Activated naive CD8-positive, alpha-beta T cell (primary cell): ENCODE measurements at regions not wholly inside any gene's neighbourhood (a gene's known extent, or its start where the extent isn't known, plus 50 kb on each side); places are given as distances from the start of the nearest gene placed in this dataset.
"Not testable (repeated sequence)": the region's sequence is repeated elsewhere in the genome, so short reads cannot be mapped to it uniquely, and the experiment has no call there.

Experiments
- H3K27ac Mint-ChIP-seq: one replicate; pipeline ENCODE4 v1.8.0; 2021; ENCODE audit warnings: mixed read lengths
- H3K27me3 Mint-ChIP-seq: one replicate; pipeline ENCODE4 v1.8.0; 2021; ENCODE audit warnings: mixed read lengths
- H3K36me3 Mint-ChIP-seq: one replicate; pipeline ENCODE4 v1.8.0; 2021; ENCODE audit warnings: mixed read lengths
- H3K4me1 Mint-ChIP-seq: one replicate; pipeline ENCODE4 v1.8.0; 2021; ENCODE audit warnings: low read depth, mixed read lengths
- H3K4me3 Mint-ChIP-seq: one replicate; pipeline ENCODE4 v1.8.0; 2021; ENCODE audit warnings: mild to moderate bottlenecking, mixed read lengths
- H3K9me3 Mint-ChIP-seq: one replicate; pipeline ENCODE4 v1.8.0; 2021; ENCODE audit warnings: low read depth, mixed read lengths

- Mint-ChIP-seq H3K36me3 (no peaks in the 10 kb centered on the region), H3K4me1 (no peaks in the 10 kb centered on the region)
These were observed 75.3 kb upstream of the COL5A1 start for GRCh38 chr9:134566196-134566847.

GRCh38 chr9:134566936-134567335 lies 74.7 kb upstream of the COL5A1 start:
- Mint-ChIP-seq H3K4me3 (no peak overlapping the region), H3K36me3 (no peaks in the 10 kb centered on the region), H3K27me3 (no peaks in the 10 kb centered on the region), H3K27ac (no peak overlapping the region), H3K9me3 (peaks cover 4% of the 10 kb centered on the region), H3K4me1 (no peaks in the 10 kb centered on the region)

More at GRCh38 chr9:134566196-134566847, 75.3 kb upstream of the COL5A1 start:
- no peak overlapping the region for H3K4me3 Mint-ChIP-seq
- peaks cover 4% of the 10 kb centered on the region for H3K9me3 Mint-ChIP-seq
- no peak overlapping the region for H3K27ac Mint-ChIP-seq
- H3K27me3 Mint-ChIP-seq, result no peaks in the 10 kb centered on the region

- Mint-ChIP-seq H3K27me3 (no peaks in the 10 kb centered on the region), H3K36me3 (no peaks in the 10 kb centered on the region), H3K4me3 (no peak overlapping the region), H3K4me1 (no peaks in the 10 kb centered on the region), H3K9me3 (peaks cover 4% of the 10 kb centered on the region), H3K27ac (no peak overlapping the region)
These were observed 73.5 kb upstream of the COL5A1 start for GRCh38 chr9:134568116-134568515.

- Mint-ChIP-seq H3K4me1 (no peaks in the 10 kb centered on the region), H3K4me3 (no peak overlapping the region), H3K9me3 (peaks cover 4% of the 10 kb centered on the region), H3K27ac (no peak overlapping the region), H3K27me3 (no peaks in the 10 kb centered on the region), H3K36me3 (no peaks in the 10 kb centered on the region)
These were observed 72.8 kb upstream of the COL5A1 start for GRCh38 chr9:134568811-134569210.

- Mint-ChIP-seq H3K27me3 (no peaks in the 10 kb centered on the region), H3K4me3 (no peak overlapping the region), H3K36me3 (no peaks in the 10 kb centered on the region), H3K27ac (no peak overlapping the region), H3K4me1 (no peaks in the 10 kb centered on the region), H3K9me3 (peaks cover 4% of the 10 kb centered on the region)
These were observed 72.0 kb upstream of the COL5A1 start for GRCh38 chr9:134569626-134570025.

- Mint-ChIP-seq H3K36me3 (no peaks in the 10 kb centered on the region), H3K27me3 (no peaks in the 10 kb centered on the region), H3K9me3 (peaks cover 4% of the 10 kb centered on the region), H3K4me3 (no peak overlapping the region), H3K27ac (peak overlapping the region; percentile 18), H3K4me1 (no peaks in the 10 kb centered on the region)
These were observed 71.4 kb upstream of the COL5A1 start for GRCh38 chr9:134570151-134570621.

- Mint-ChIP-seq H3K27me3 (no peaks in the 10 kb centered on the region), H3K9me3 (peaks cover 4% of the 10 kb centered on the region), H3K4me3 (no peak overlapping the region), H3K4me1 (no peaks in the 10 kb centered on the region), H3K27ac (no peak overlapping the region), H3K36me3 (no peaks in the 10 kb centered on the region)
These were observed 70.8 kb upstream of the COL5A1 start for GRCh38 chr9:134570711-134571325.

- Mint-ChIP-seq H3K4me1 (no peaks in the 10 kb centered on the region), H3K4me3 (no peak overlapping the region), H3K36me3 (no peaks in the 10 kb centered on the region), H3K27me3 (no peaks in the 10 kb centered on the region), H3K27ac (no peak overlapping the region), H3K9me3 (peaks cover 4% of the 10 kb centered on the region)
These were observed 70.2 kb upstream of the COL5A1 start for GRCh38 chr9:134571326-134571931.

GRCh38 chr9:134571946-134572917 lies 69.4 kb upstream of the COL5A1 start:
- Mint-ChIP-seq H3K27me3 (peaks cover 1% of the 10 kb centered on the region), H3K4me3 (no peak overlapping the region), H3K4me1 (no peaks in the 10 kb centered on the region), H3K9me3 (peaks cover 4% of the 10 kb centered on the region), H3K27ac (no peak overlapping the region), H3K36me3 (no peaks in the 10 kb centered on the region)

- H3K9me3 Mint-ChIP-seq, H3K4me3 Mint-ChIP-seq, H3K36me3 Mint-ChIP-seq, H3K27ac Mint-ChIP-seq, H3K4me1 Mint-ChIP-seq: not testable (repeated sequence)
- peaks cover 14% of the 10 kb centered on the region for H3K27me3 Mint-ChIP-seq
These were observed 66.9 kb upstream of the COL5A1 start for GRCh38 chr9:134574686-134575085.

- peaks cover 14% of the 10 kb centered on the region for H3K27me3 Mint-ChIP-seq
- peaks cover 1% of the 10 kb centered on the region for H3K9me3 Mint-ChIP-seq
- no peak overlapping the region for H3K4me3 Mint-ChIP-seq
- no peak overlapping the region for H3K27ac Mint-ChIP-seq
- peaks cover 3% of the 10 kb centered on the region for H3K36me3 Mint-ChIP-seq
- H3K4me1 Mint-ChIP-seq, result no peaks in the 10 kb centered on the region
These were observed 66.3 kb upstream of the COL5A1 start for GRCh38 chr9:134575103-134575900.

GRCh38 chr9:134575901-134576176 lies 65.8 kb upstream of the COL5A1 start:
- Mint-ChIP-seq H3K4me1 (no peaks in the 10 kb centered on the region), H3K9me3 (peaks cover 4% of the 10 kb centered on the region), H3K4me3 (no peak overlapping the region), H3K27me3 (peaks cover 14% of the 10 kb centered on the region), H3K36me3 (peaks cover 6% of the 10 kb centered on the region), H3K27ac (no peak overlapping the region)

- H3K4me1 Mint-ChIP-seq, result no peaks in the 10 kb centered on the region
- no peak overlapping the region for H3K4me3 Mint-ChIP-seq
- peaks cover 10% of the 10 kb centered on the region for H3K9me3 Mint-ChIP-seq
- H3K36me3 Mint-ChIP-seq, result peaks cover 3% of the 10 kb centered on the region
- no peak overlapping the region for H3K27ac Mint-ChIP-seq
- H3K27me3 Mint-ChIP-seq, result peaks cover 1% of the 10 kb centered on the region
These were observed 56.5 kb upstream of the COL5A1 start for GRCh38 chr9:134585021-134585561.
